Activated CD8-positive, alpha-beta memory T cell treated with anti-CD3 and anti-CD28 coated beads for 1 hour (primary cell): ENCODE measurements at regions not wholly inside any gene's neighbourhood (a gene's known extent, or its start where the extent isn't known, plus 50 kb on each side); places are given as distances from the start of the nearest gene placed in this dataset.

Source experiments
- DNase-seq, 2 donors: peaks; one replicate each; pipeline ENCODE4 v3.0.0-alpha.2; 2020; ENCODE audit warnings: low read depth in 1 of 2; ENCODE audit errors: extremely low read depth in 1 of 2

- DNase-seq, result no peak
Observed at GRCh38 chr9:99732715-99733114, 89.0 kb upstream of the NR4A3 start.

- no peak for DNase-seq
Observed at GRCh38 chr9:99735041-99735440, 86.6 kb upstream of the NR4A3 start.

GRCh38 chr9:99736291-99736690 lies 85.4 kb upstream of the NR4A3 start:
- no peak for DNase-seq

- DNase-seq, result no peak
Observed at GRCh38 chr9:99737649-99738048, 84.0 kb upstream of the NR4A3 start.

GRCh38 chr9:99743006-99743405 lies 78.7 kb upstream of the NR4A3 start:
- no peak for DNase-seq

- no peak for DNase-seq
Observed at GRCh38 chr9:99743455-99743854, 78.2 kb upstream of the NR4A3 start.

GRCh38 chr9:99744132-99744531 lies 77.6 kb upstream of the NR4A3 start:
- no peak for DNase-seq

GRCh38 chr9:99745085-99745484 lies 76.6 kb upstream of the NR4A3 start:
- DNase-seq, result no peak

GRCh38 chr9:99746406-99746805 lies 75.3 kb upstream of the NR4A3 start:
- no peak for DNase-seq

GRCh38 chr9:99748266-99748665 lies 73.4 kb upstream of the NR4A3 start:
- DNase-seq, result no peak

- no peak for DNase-seq
Observed at GRCh38 chr9:99748676-99749075, 73.0 kb upstream of the NR4A3 start.

- no peak for DNase-seq
Observed at GRCh38 chr9:99749641-99750040, 72.0 kb upstream of the NR4A3 start.

GRCh38 chr9:99750526-99750925 lies 71.2 kb upstream of the NR4A3 start:
- no peak for DNase-seq

- no peak for DNase-seq
Observed at GRCh38 chr9:99752417-99753109, 69.1 kb upstream of the NR4A3 start.

GRCh38 chr9:99753436-99753835 lies 68.2 kb upstream of the NR4A3 start:
- no peak for DNase-seq

GRCh38 chr9:99760421-99760820 lies 61.3 kb upstream of the NR4A3 start:
- no peak for DNase-seq

GRCh38 chr9:99762470-99762869 lies 59.2 kb upstream of the NR4A3 start:
- DNase-seq, result no peak
